HG02642 (cell line): ENCODE measurements at regions not wholly inside any gene's neighbourhood (a gene's known extent, or its start where the extent isn't known, plus 50 kb on each side); places are given as distances from the start of the nearest gene placed in this dataset.

Source experiments
- ATAC-seq: cut with Tn5 transposase; IDR thresholded peaks from one replicate; pipeline ENCODE4 v1.9.1; 2021; ENCODE audit warnings: mild to moderate bottlenecking; ENCODE audit not compliant: unreplicated experiment, poor library complexity

- no peak for ATAC-seq
Observed at GRCh38 chr10:78537018-78537417, 503.4 kb downstream of the RPS24 start.

GRCh38 chr10:78539247-78539766, 505.6 kb downstream of the RPS24 start:
- no peak for ATAC-seq

GRCh38 chr10:78540355-78541076, 506.9 kb downstream of the RPS24 start:
- ATAC-seq, result no peak

- ATAC-seq, result no peak
Observed at GRCh38 chr10:78541481-78542140, 507.9 kb downstream of the RPS24 start.

GRCh38 chr10:78542141-78542489, 508.5 kb downstream of the RPS24 start:
- no peak for ATAC-seq

- ATAC-seq, result no peak
Observed at GRCh38 chr10:78542521-78542920, 508.9 kb downstream of the RPS24 start.

- ATAC-seq, result no peak
Observed at GRCh38 chr10:78543031-78543748, 509.5 kb downstream of the RPS24 start.

GRCh38 chr10:78543749-78544362, 510.2 kb downstream of the RPS24 start:
- ATAC-seq, result no peak

GRCh38 chr10:78544423-78545090, 510.9 kb downstream of the RPS24 start:
- no peak for ATAC-seq

- no peak for ATAC-seq
Observed at GRCh38 chr10:78545756-78546155, 512.1 kb downstream of the RPS24 start.

- no peak for ATAC-seq
Observed at GRCh38 chr10:78547397-78547796, 513.7 kb downstream of the RPS24 start.

- no peak for ATAC-seq
Observed at GRCh38 chr10:78547905-78548304, 514.2 kb downstream of the RPS24 start.

- no peak for ATAC-seq
Observed at GRCh38 chr10:78548369-78548768, 514.7 kb downstream of the RPS24 start.

- no peak for ATAC-seq
Observed at GRCh38 chr10:78549140-78549935, 515.7 kb downstream of the RPS24 start.

- no peak for ATAC-seq
Observed at GRCh38 chr10:78550090-78550489, 516.4 kb downstream of the RPS24 start.

GRCh38 chr10:78550716-78551115, 517.1 kb downstream of the RPS24 start:
- ATAC-seq, result no peak

GRCh38 chr10:78551184-78552005, 517.4 kb upstream of the ZMIZ1 start:
- ATAC-seq, result no peak

- no peak for ATAC-seq
Observed at GRCh38 chr10:78552261-78552811, 516.4 kb upstream of the ZMIZ1 start.
